AG04449 (cell line): ENCODE measurements at regions not wholly inside any gene's neighbourhood (a gene's known extent, or its start where the extent isn't known, plus 50 kb on each side); places are given as distances from the start of the nearest gene placed in this dataset.

Experiments
- CTCF ChIA-PET: fragments of 350-600 bp; formaldehyde crosslinking; extraction: SDS; loops from one replicate; lab custom pipeline; 2021; ENCODE audit warnings: antibody characterized with exemption; lab: Yijun Ruan, JAX
- POLR2A ChIA-PET: fragments of 400-600, 350-600 bp; formaldehyde crosslinking; extraction: SDS; loops from one replicate; lab custom pipeline; 2020; ENCODE audit warnings: antibody characterized with exemption, inconsistent platforms; lab: Yijun Ruan, JAX
- DNase-seq: peaks from one replicate; pipeline ENCODE4 v3.0.0-alpha.2; 2010; ENCODE audit warnings: low read depth, low spot score
- H3K4me3 ChIP-seq: 2 replicates; pipeline ENCODE4 v1.5.1; 2011; ENCODE audit warnings: low read depth, mild to moderate bottlenecking, control low read depth, low read length
- CTCF ChIP-seq: IDR thresholded peaks from one replicate; pipeline ENCODE4 v1.5.1; 2011; ENCODE audit warnings: mild to moderate bottlenecking, moderate library complexity, low read length, control low read depth, inconsistent platforms; ENCODE audit not compliant: insufficient read depth; ENCODE audit errors: missing control alignments

GRCh38 chr2:155332016-155332415, 633.5 kb downstream of the KCNJ3 start:
- DNase-seq, result no peak
- CTCF ChIA-PET, result no interaction called here
- no peak for TF ChIP-seq CTCF
- POLR2A ChIA-PET, result no interaction called here
- H3K4me3 ChIP-seq, result no peak overlapping the region

DNA sequence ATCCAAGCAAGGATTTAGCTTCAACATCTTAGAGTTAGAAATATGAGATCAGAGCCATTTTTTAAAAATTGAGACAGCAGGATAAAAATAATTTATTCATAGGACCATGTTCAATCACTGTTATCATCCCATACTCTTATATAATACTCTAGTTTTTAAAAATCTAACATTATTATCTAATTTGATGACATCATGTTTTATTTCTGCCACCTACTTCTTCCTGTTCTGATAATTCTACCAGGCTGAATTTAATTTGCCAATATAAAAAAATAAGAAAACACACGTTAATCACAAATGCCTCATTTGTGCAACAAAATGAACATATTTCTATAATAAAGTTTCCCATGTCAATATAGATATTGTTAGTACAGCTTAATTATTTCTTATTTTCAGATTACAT, 621.7 kb downstream of the KCNJ3 start:
- ChIA-PET POLR2A (no interaction called here), CTCF (no interaction called here)
- no peak for DNase-seq
- no peak for TF ChIP-seq CTCF
- H3K4me3 ChIP-seq, result no peak overlapping the region

- ChIA-PET CTCF (no interaction called here), POLR2A (no interaction called here)
- no peak for DNase-seq
- H3K4me3 ChIP-seq, result no peak overlapping the region
- no peak for TF ChIP-seq CTCF
Measured at GRCh38 chr2:155318710-155319109, 620.2 kb downstream of the KCNJ3 start.

DNA sequence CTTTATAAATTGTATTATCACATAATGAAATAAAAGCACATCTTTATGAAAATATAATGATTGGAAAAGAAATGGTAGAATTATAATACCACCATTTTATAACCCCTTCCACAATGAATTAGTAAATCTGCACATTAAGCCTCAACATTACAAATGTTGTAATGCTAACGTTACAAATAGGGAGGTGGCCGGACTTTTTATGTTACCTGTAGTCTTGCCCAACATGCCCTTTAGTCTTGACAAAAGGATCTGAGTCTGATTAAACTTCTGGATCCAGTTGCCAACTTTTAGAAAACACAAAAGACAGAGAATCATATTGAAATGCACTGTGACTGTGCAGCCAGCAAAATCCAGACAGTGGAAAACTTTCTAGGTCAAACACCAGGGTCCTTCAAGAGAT, 617.3 kb downstream of the KCNJ3 start:
- ChIA-PET POLR2A (no interaction called here), CTCF (no interaction called here)
- TF ChIP-seq CTCF, result no peak
- no peak for DNase-seq
- no peak overlapping the region for H3K4me3 ChIP-seq

- DNase-seq, result no peak
- ChIA-PET CTCF (no interaction called here), POLR2A (no interaction called here)
- no peak overlapping the region for H3K4me3 ChIP-seq
- no peak for TF ChIP-seq CTCF
Measured at GRCh38 chr2:155310589-155310988, 612.1 kb downstream of the KCNJ3 start.

- POLR2A ChIA-PET, result no interaction called here
- no peak for TF ChIP-seq CTCF
- CTCF ChIA-PET, result no interaction called here
- DNase-seq, result no peak
- H3K4me3 ChIP-seq, result no peak overlapping the region
Measured at GRCh38 chr2:155309483-155309882, 611.0 kb downstream of the KCNJ3 start.
